ENCODE measurements at regions not wholly inside any gene's neighbourhood (a gene's known extent, or its start where the extent isn't known, plus 50 kb on each side); places are given as distances from the start of the nearest gene placed in this dataset.

GRCh38 chr2:3001615-3002560, 375.7 kb downstream of the EIPR1 start:
- H3K27me3 ChIP-seq (replicated peaks in 1 of 2; ENCODE audit: control insufficient read depth in 2 of 2, insufficient read depth in 2 of 2, low read length in 1 of 2): no peaks in the 10 kb centered on the region
- TF ChIP-seq CTCF (IDR thresholded peaks at IDR 0.05 in 2 of 3, conservative IDR thresholded peaks at IDR 0.05 in 1 of 3; ENCODE audit: control insufficient read depth in 2 of 3, extremely low read depth in 1 of 3, insufficient read depth in 1 of 3, low read depth in 3 of 3, low read length in 3 of 3) (peak; percentile 19 to 42 (median 30); a peak in 3 of 6 replicates), STAT1 (conservative IDR thresholded peaks at IDR 0.05) (no peak), RAD21 (IDR thresholded peaks at IDR 0.05; ENCODE audit: insufficient read depth, low read depth, low read length) (peak; percentile 25; the same call in 1 of the 2 replicates)
- no peak for FAIRE-seq
- H3K4me3 ChIP-seq: no peak overlapping the region
- H3K79me2 ChIP-seq (ENCODE audit: control insufficient read depth, insufficient read depth, low read length): no peaks in the 10 kb centered on the region
- intact Hi-C loops (cut with micrococcal nuclease; ENCODE audit: unreplicated experiment) (loop anchor here (2.0 kb wide), 1 partner anchor 301 kb away; no protein-coding TSS in a partner anchor), in situ Hi-C loops (cut with MboI) (no loop called here)
- WGBS (ENCODE audit: insufficient coverage, insufficient replicate concordance, low lambda C conversion rate, missing lambda C conversion rate): 20% methylated on average over 18 of the region's 18 CpGs
- no peak overlapping the region for H3K9ac ChIP-seq (ENCODE audit: control insufficient read depth, insufficient read depth, low read length)
- no peak overlapping the region for H3K27ac ChIP-seq (ENCODE audit: control insufficient read depth, insufficient read depth)
- BruUV-seq (replicated peaks): no TSS peak
- no peaks in the 10 kb centered on the region for H3K4me1 ChIP-seq (ENCODE audit: control insufficient read depth, insufficient read depth, low read length)
- no peak overlapping the region for H2AFZ ChIP-seq (ENCODE audit: control insufficient read depth, low read depth, low read length)
- H3K4me2 ChIP-seq (ENCODE audit: control insufficient read depth, insufficient read depth): no peak overlapping the region
- no peaks in the 10 kb centered on the region for H3K9me3 ChIP-seq (replicated peaks; ENCODE audit: control insufficient read depth, insufficient read depth, low read length)
- ChIA-PET RAD21 (ENCODE audit: unreplicated experiment) (no interaction called here), POLR2A (no interaction called here), SMC1A (ENCODE audit: uncharacterized antibody, unreplicated experiment) (interaction anchor here (0.7 to 1.0 kb wide), 2 partner anchors 95 to 317 kb away, joined by 3 read pairs; no protein-coding TSS in a partner anchor), CTCF (interaction anchor here (1.0 kb wide), 1 partner anchor 650 kb away, joined by 3 read pairs; no protein-coding TSS in a partner anchor)
- ATAC-seq: peak; percentile 62
- DNase-seq (ENCODE audit: low read depth, low spot score): no peak
- no peaks in the 10 kb centered on the region for H4K20me1 ChIP-seq (ENCODE audit: control insufficient read depth, insufficient read depth)
- H3K36me3 ChIP-seq (ENCODE audit: control insufficient read depth in 2 of 2, insufficient read depth in 2 of 2, low read length in 1 of 2): no peaks in the 10 kb centered on the region

All from GM12878 (cell line).